GM12892 (cell line): ENCODE measurements at regions not wholly inside any gene's neighbourhood (a gene's known extent, or its start where the extent isn't known, plus 50 kb on each side); places are given as distances from the start of the nearest gene placed in this dataset.

Source experiments
- POLR2A ChIP-seq: IDR thresholded peaks from 2 replicates; pipeline ENCODE4 v1.6.1; 2011; ENCODE audit warnings: low read depth, low read length, control low read depth
- POLR2AphosphoS5 ChIP-seq: IDR thresholded peaks from 2 replicates; pipeline ENCODE4 v1.6.1; 2011; ENCODE audit warnings: low read depth, low read length, control low read depth
- TAF1 ChIP-seq: IDR thresholded peaks from 2 replicates; pipeline ENCODE4 v1.6.1; 2011; ENCODE audit warnings: low read depth, mild to moderate bottlenecking, control low read depth, low read length, borderline replicate concordance

- no peak for TF ChIP-seq TAF1
- TF ChIP-seq POLR2AphosphoS5, result no peak
- TF ChIP-seq POLR2A, result no peak
These were observed 181.2 kb upstream of the FOXQ1 start for GRCh38 chr6:1130709-1131108.
